ENCODE measurements at regions not wholly inside any gene's neighbourhood (a gene's known extent, or its start where the extent isn't known, plus 50 kb on each side); places are given as distances from the start of the nearest gene placed in this dataset.

- Histone ChIP-seq H3K36me3 (no peaks in the 10 kb centered on the region), H3K4me3 (no peak overlapping the region), H3K9me3 (no peaks in the 10 kb centered on the region), H3K27ac (no peak overlapping the region), H3K4me1 (replicated peaks) (no peaks in the 10 kb centered on the region), H3K27me3 (replicated peaks; ENCODE audit: insufficient read depth) (no peaks in the 10 kb centered on the region)
- intact Hi-C loops (cut with DNase I), result no loop called here
- TF ChIP-seq CTCF (IDR thresholded peaks at IDR 0.05), result no peak
- TF ChIP-seq POLR2A (IDR thresholded peaks at IDR 0.05), result no peak
- TF ChIP-seq POLR2AphosphoS5 (IDR thresholded peaks at IDR 0.05), result no peak
- DNase-seq (ENCODE audit: low spot score), result no peak
- WGBS, result 79% methylated on average over 3 of the region's 3 CpGs
These were observed 506.1 kb upstream of the HTR2C start for GRCh38 chrX:114077773-114078172.

GRCh38 chrX:114075073-114075673 lies 508.7 kb upstream of the HTR2C start:
- Histone ChIP-seq H3K4me3 (no peak overlapping the region), H3K36me3 (no peaks in the 10 kb centered on the region), H3K4me1 (replicated peaks) (no peaks in the 10 kb centered on the region), H3K27me3 (replicated peaks; ENCODE audit: insufficient read depth) (no peaks in the 10 kb centered on the region), H3K9me3 (no peaks in the 10 kb centered on the region), H3K27ac (no peak overlapping the region)
- intact Hi-C loops (cut with DNase I), result no loop called here
- no peak for TF ChIP-seq CTCF (IDR thresholded peaks at IDR 0.05)
- TF ChIP-seq POLR2A (IDR thresholded peaks at IDR 0.05), result no peak
- TF ChIP-seq POLR2AphosphoS5 (IDR thresholded peaks at IDR 0.05), result no peak
- DNase-seq (ENCODE audit: low spot score), result no peak
- 59% methylated on average over 4 of the region's 4 CpGs for whole genome bisulfite sequencing

- Histone ChIP-seq H3K27ac (no peak overlapping the region), H3K27me3 (replicated peaks; ENCODE audit: insufficient read depth) (no peaks in the 10 kb centered on the region), H3K36me3 (no peaks in the 10 kb centered on the region), H3K4me1 (replicated peaks) (no peaks in the 10 kb centered on the region), H3K4me3 (no peak overlapping the region), H3K9me3 (no peaks in the 10 kb centered on the region)
- intact Hi-C loops (cut with DNase I), result no loop called here
- no peak for DNase-seq (ENCODE audit: low spot score)
- no peak for TF ChIP-seq POLR2A (IDR thresholded peaks at IDR 0.05)
- no peak for TF ChIP-seq POLR2AphosphoS5 (IDR thresholded peaks at IDR 0.05)
- no peak for TF ChIP-seq CTCF (IDR thresholded peaks at IDR 0.05)
- WGBS, result 54% methylated on average over 3 of the region's 3 CpGs
These were observed 510.0 kb upstream of the HTR2C start for GRCh38 chrX:114073926-114074325.

GRCh38 chrX:114071412-114071811 lies 512.5 kb upstream of the HTR2C start:
- intact Hi-C loops (cut with DNase I), result no loop called here
- TF ChIP-seq POLR2A (IDR thresholded peaks at IDR 0.05) (no peak), CTCF (IDR thresholded peaks at IDR 0.05) (no peak), POLR2AphosphoS5 (IDR thresholded peaks at IDR 0.05) (no peak)
- 92% methylated on average over 5 of the region's 5 CpGs for WGBS
- H3K27ac ChIP-seq, result no peak overlapping the region
- no peaks in the 10 kb centered on the region for H3K27me3 ChIP-seq (replicated peaks; ENCODE audit: insufficient read depth)
- no peaks in the 10 kb centered on the region for H3K4me1 ChIP-seq (replicated peaks)
- no peaks in the 10 kb centered on the region for H3K9me3 ChIP-seq
- H3K36me3 ChIP-seq, result no peaks in the 10 kb centered on the region
- H3K4me3 ChIP-seq, result no peak overlapping the region
- no peak for DNase-seq (ENCODE audit: low spot score)

GRCh38 chrX:114065577-114066223 lies 518.2 kb upstream of the HTR2C start:
- no peak overlapping the region for H3K27ac ChIP-seq
- no peak for TF ChIP-seq CTCF (IDR thresholded peaks at IDR 0.05)
- TF ChIP-seq POLR2AphosphoS5 (IDR thresholded peaks at IDR 0.05), result no peak
- no peak for TF ChIP-seq POLR2A (IDR thresholded peaks at IDR 0.05)
- no peak for DNase-seq (ENCODE audit: low spot score)
- intact Hi-C loops (cut with DNase I), result no loop called here
- H3K36me3 ChIP-seq, result no peaks in the 10 kb centered on the region
- H3K4me3 ChIP-seq, result no peak overlapping the region
- H3K9me3 ChIP-seq, result no peaks in the 10 kb centered on the region
- H3K4me1 ChIP-seq (replicated peaks), result no peaks in the 10 kb centered on the region
- H3K27me3 ChIP-seq (replicated peaks; ENCODE audit: insufficient read depth), result no peaks in the 10 kb centered on the region
- WGBS, result 57% methylated on average over 4 of the region's 4 CpGs

Measured in prostate gland (tissue), 2 donors.